ENCODE measurements at regions not wholly inside any gene's neighbourhood (a gene's known extent, or its start where the extent isn't known, plus 50 kb on each side); places are given as distances from the start of the nearest gene placed in this dataset.

- Histone ChIP-seq H3K27me3 (no peaks in the 10 kb centered on the region), H3K9me3 (no peaks in the 10 kb centered on the region), H3K27ac (no peak overlapping the region), H3K4me3 (ENCODE audit: low read depth in 1 of 2, low read length in 1 of 2) (no peak overlapping the region), H3K36me3 (no peaks in the 10 kb centered on the region), H3K4me1 (ENCODE audit: control insufficient read depth in 1 of 2, insufficient read depth in 1 of 2, low read depth in 1 of 2, low read length in 1 of 2) (no peaks in the 10 kb centered on the region)
- TF ChIP-seq, protein P1, sequence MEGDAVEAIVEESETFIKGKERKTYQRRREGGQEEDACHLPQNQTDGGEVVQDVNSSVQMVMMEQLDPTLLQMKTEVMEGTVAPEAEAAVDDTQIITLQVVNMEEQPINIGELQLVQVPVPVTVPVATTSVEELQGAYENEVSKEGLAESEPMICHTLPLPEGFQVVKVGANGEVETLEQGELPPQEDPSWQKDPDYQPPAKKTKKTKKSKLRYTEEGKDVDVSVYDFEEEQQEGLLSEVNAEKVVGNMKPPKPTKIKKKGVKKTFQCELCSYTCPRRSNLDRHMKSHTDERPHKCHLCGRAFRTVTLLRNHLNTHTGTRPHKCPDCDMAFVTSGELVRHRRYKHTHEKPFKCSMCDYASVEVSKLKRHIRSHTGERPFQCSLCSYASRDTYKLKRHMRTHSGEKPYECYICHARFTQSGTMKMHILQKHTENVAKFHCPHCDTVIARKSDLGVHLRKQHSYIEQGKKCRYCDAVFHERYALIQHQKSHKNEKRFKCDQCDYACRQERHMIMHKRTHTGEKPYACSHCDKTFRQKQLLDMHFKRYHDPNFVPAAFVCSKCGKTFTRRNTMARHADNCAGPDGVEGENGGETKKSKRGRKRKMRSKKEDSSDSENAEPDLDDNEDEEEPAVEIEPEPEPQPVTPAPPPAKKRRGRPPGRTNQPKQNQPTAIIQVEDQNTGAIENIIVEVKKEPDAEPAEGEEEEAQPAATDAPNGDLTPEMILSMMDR (IDR thresholded peaks at IDR 0.05): no peak
These were observed 67.0 kb upstream of the TMLHE start for GRCh38 chrX:155679715-155680114.

GRCh38 chrX:155673338-155673737 lies 60.6 kb upstream of the TMLHE start:
- H3K4me3 ChIP-seq (ENCODE audit: low read depth in 1 of 2, low read length in 1 of 2): no peak overlapping the region
- no peaks in the 10 kb centered on the region for H3K4me1 ChIP-seq (ENCODE audit: control insufficient read depth in 1 of 2, insufficient read depth in 1 of 2, low read depth in 1 of 2, low read length in 1 of 2)
- TF ChIP-seq, protein P1 (IDR thresholded peaks at IDR 0.05): no peak
- H3K27ac ChIP-seq: no peak overlapping the region
- H3K9me3 ChIP-seq: no peaks in the 10 kb centered on the region
- no peaks in the 10 kb centered on the region for H3K27me3 ChIP-seq
- no peaks in the 10 kb centered on the region for H3K36me3 ChIP-seq

GRCh38 chrX:155666741-155667140 lies 54.0 kb upstream of the TMLHE start:
- no peaks in the 10 kb centered on the region for H3K9me3 ChIP-seq
- no peaks in the 10 kb centered on the region for H3K4me1 ChIP-seq (ENCODE audit: control insufficient read depth in 1 of 2, insufficient read depth in 1 of 2, low read depth in 1 of 2, low read length in 1 of 2)
- no peaks in the 10 kb centered on the region for H3K27me3 ChIP-seq
- no peaks in the 10 kb centered on the region for H3K36me3 ChIP-seq
- TF ChIP-seq, protein P1 (IDR thresholded peaks at IDR 0.05): no peak
- no peak overlapping the region for H3K4me3 ChIP-seq (ENCODE audit: low read depth in 1 of 2, low read length in 1 of 2)
- H3K27ac ChIP-seq: no peak overlapping the region

Data from neutrophil (primary cell).